ENCODE measurements at regions not wholly inside any gene's neighbourhood (a gene's known extent, or its start where the extent isn't known, plus 50 kb on each side); places are given as distances from the start of the nearest gene placed in this dataset.

GRCh38 chr13:26883613-26884257 is 123.1 kb upstream of the GPR12 start:
- no peaks in the 10 kb centered on the region for H4K20me1 ChIP-seq (ENCODE audit: insufficient read depth, low read length)
- peaks cover 0 to 6% (median 4%) of the 10 kb centered on the region in 3 donors for H3K27me3 Mint-ChIP-seq (ENCODE audit: low read depth in 3 of 3)
- no peak overlapping the region for H3K4me3 ChIP-seq (replicated peaks in 1 of 3; ENCODE audit: low read depth in 2 of 3, low read length in 3 of 3)
- H3K27ac ChIP-seq (ENCODE audit: low read depth in 1 of 2, low read length in 2 of 2): no peak overlapping the region
- no peak overlapping the region for H3K4me2 ChIP-seq (replicated peaks; ENCODE audit: extremely low read depth, low read length, poor library complexity, severe bottlenecking)
- H3K4me3 Mint-ChIP-seq: no peak overlapping the region
- no peak overlapping the region for H3K9ac ChIP-seq (ENCODE audit: insufficient read depth, low read length, poor library complexity, severe bottlenecking)
- no peaks in the 10 kb centered on the region for H3K4me1 ChIP-seq (ENCODE audit: control insufficient read depth in 1 of 2, insufficient read depth in 2 of 2, low read length in 2 of 2)
- no peaks in the 10 kb centered on the region for H3K9me3 ChIP-seq (replicated peaks in 1 of 2; ENCODE audit: control insufficient read depth in 1 of 2, insufficient read depth in 1 of 2, low read length in 2 of 2)
- DNase-seq: no peak
- H2AFZ ChIP-seq (ENCODE audit: insufficient read depth, low read depth, low read length, poor library complexity, severe bottlenecking): no peak overlapping the region
- no peak overlapping the region for H3K27ac Mint-ChIP-seq
- 82% methylated on average over 2 of the region's 3 CpGs for WGBS (ENCODE audit: insufficient coverage)
- intact Hi-C loops (cut with micrococcal nuclease): no loop called here
- no peak for TF ChIP-seq CTCF (IDR thresholded peaks at IDR 0.05)
- H3K36me3 ChIP-seq (replicated peaks in 1 of 2; ENCODE audit: control insufficient read depth in 1 of 2, insufficient read depth in 2 of 2, low read length in 2 of 2): no peaks in the 10 kb centered on the region
- no peaks in the 10 kb centered on the region for H3K27me3 ChIP-seq (ENCODE audit: control insufficient read depth in 2 of 2, insufficient read depth in 2 of 2, low read length in 2 of 2)
- H3K79me2 ChIP-seq (ENCODE audit: insufficient read depth, low read length): no peaks in the 10 kb centered on the region
- no peaks in the 10 kb centered on the region for H3K36me3 Mint-ChIP-seq
- no peaks in the 10 kb centered on the region for H3K4me1 Mint-ChIP-seq
- H3K9me3 Mint-ChIP-seq: peaks cover 0 to 3% (median 0%) of the 10 kb centered on the region in 7 donors

GRCh38 chr13:26882731-26883130 is 122.1 kb upstream of the GPR12 start:
- Histone ChIP-seq H3K9ac (ENCODE audit: insufficient read depth, low read length, poor library complexity, severe bottlenecking) (no peak overlapping the region), H2AFZ (ENCODE audit: insufficient read depth, low read depth, low read length, poor library complexity, severe bottlenecking) (no peak overlapping the region), H3K4me1 (ENCODE audit: control insufficient read depth in 1 of 2, insufficient read depth in 2 of 2, low read length in 2 of 2) (no peaks in the 10 kb centered on the region), H3K36me3 (replicated peaks in 1 of 2; ENCODE audit: control insufficient read depth in 1 of 2, insufficient read depth in 2 of 2, low read length in 2 of 2) (no peaks in the 10 kb centered on the region), H3K4me2 (replicated peaks; ENCODE audit: extremely low read depth, low read length, poor library complexity, severe bottlenecking) (no peak overlapping the region), H3K27ac (ENCODE audit: low read depth in 1 of 2, low read length in 2 of 2) (no peak overlapping the region), H3K4me3 (replicated peaks in 1 of 3; ENCODE audit: low read depth in 2 of 3, low read length in 3 of 3) (no peak overlapping the region), H3K27me3 (ENCODE audit: control insufficient read depth in 2 of 2, insufficient read depth in 2 of 2, low read length in 2 of 2) (no peaks in the 10 kb centered on the region), H4K20me1 (ENCODE audit: insufficient read depth, low read length) (no peaks in the 10 kb centered on the region), H3K79me2 (ENCODE audit: insufficient read depth, low read length) (no peaks in the 10 kb centered on the region), H3K9me3 (replicated peaks in 1 of 2; ENCODE audit: control insufficient read depth in 1 of 2, insufficient read depth in 1 of 2, low read length in 2 of 2) (peaks cover 0 to 2% of the 10 kb centered on the region in 2 donors)
- intact Hi-C loops (cut with micrococcal nuclease): no loop called here
- no peak for DNase-seq
- no peaks in the 10 kb centered on the region for H3K4me1 Mint-ChIP-seq
- no peaks in the 10 kb centered on the region for H3K36me3 Mint-ChIP-seq
- H3K9me3 Mint-ChIP-seq: peaks cover 3 to 7% (median 5%) of the 10 kb centered on the region in 7 donors
- 83% methylated on average over 7 of the region's 7 CpGs for WGBS (ENCODE audit: insufficient coverage)
- no peak overlapping the region for H3K4me3 Mint-ChIP-seq
- H3K27me3 Mint-ChIP-seq (ENCODE audit: low read depth in 3 of 3): peaks cover 0 to 7% (median 2%) of the 10 kb centered on the region in 3 donors
- H3K27ac Mint-ChIP-seq: no peak overlapping the region
- TF ChIP-seq CTCF (IDR thresholded peaks at IDR 0.05): no peak

Data from CD14-positive monocyte (primary cell).